EL (cell line): ENCODE measurements at regions not wholly inside any gene's neighbourhood (a gene's known extent, or its start where the extent isn't known, plus 50 kb on each side); places are given as distances from the start of the nearest gene placed in this dataset.

Experiments used
- DNase-seq: peaks from one replicate; pipeline ENCODE4 v3.0.0-alpha.2; 2016

GRCh38 chr12:91565846-91566245 lies 383.2 kb upstream of the DCN start:
- no peak for DNase-seq

- no peak for DNase-seq
Measured at GRCh38 chr12:91565246-91565645, 382.6 kb upstream of the DCN start.

- DNase-seq, result no peak
Measured at GRCh38 chr12:91563011-91563765, 380.6 kb upstream of the DCN start.

GRCh38 chr12:91562476-91562875 lies 379.9 kb upstream of the DCN start:
- DNase-seq, result peak; percentile 18

DNA sequence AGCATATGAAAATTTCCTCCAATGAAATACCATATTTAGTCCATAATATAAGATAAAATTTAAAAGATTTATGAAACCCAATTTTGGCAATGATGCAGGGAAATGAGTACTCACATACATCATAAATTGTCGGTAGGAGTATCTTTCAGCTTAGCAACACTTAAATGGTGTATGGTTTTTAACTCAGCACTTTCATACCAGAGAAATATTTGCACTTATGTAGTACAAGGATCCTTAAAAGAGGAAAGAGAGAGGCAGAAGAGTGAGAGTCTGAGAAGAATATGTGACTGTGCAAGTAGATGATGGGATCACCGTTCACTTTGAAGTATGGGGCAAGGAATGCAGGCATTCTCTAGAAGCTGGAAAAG lies 379.3 kb upstream of the DCN start:
- no peak for DNase-seq

GRCh38 chr12:91561301-91561957 lies 378.8 kb upstream of the DCN start:
- DNase-seq, result no peak

DNA sequence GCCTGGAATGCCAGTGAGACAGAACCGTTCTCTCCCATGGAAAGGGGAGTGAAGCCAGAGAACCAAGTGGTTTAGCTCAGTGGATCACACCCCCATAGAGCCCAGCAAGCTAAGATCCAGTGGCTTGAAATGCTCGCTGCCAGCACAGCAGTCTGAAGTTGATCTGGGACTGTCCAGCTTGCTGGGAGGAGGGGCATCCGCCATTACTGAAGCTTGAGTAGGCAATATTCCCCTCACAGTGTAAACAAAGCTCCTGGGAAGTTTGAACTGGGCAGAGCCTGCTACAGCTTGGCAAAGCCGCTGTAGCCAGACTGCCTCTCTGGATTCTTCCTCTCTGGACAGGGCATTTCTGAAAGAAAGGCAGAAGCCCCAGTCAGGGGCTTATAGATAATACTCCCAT lies 374.3 kb upstream of the DCN start:
- DNase-seq, result no peak

GRCh38 chr12:91555436-91556415 lies 373.1 kb upstream of the DCN start:
- no peak for DNase-seq

DNA sequence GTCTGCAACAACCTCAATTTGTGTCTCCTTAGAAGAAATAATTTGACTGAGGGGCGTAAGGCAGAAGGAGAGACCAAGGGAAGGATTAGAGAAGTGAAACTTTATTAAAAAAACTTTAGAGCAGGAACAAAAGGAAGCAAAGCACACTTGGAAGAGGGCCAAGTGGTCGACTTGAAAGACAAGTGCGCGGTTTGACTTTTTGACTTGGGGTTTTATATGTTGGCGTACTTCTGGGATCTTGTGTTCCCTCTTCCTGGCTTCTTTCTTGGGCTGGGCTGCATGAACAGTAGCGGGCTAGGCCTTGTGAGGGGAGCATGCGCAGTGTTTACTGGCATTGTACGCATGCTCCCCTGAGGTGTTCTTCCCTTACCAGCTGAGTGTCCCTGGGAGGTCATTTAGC lies 369.3 kb upstream of the DCN start:
- no peak for DNase-seq

DNA sequence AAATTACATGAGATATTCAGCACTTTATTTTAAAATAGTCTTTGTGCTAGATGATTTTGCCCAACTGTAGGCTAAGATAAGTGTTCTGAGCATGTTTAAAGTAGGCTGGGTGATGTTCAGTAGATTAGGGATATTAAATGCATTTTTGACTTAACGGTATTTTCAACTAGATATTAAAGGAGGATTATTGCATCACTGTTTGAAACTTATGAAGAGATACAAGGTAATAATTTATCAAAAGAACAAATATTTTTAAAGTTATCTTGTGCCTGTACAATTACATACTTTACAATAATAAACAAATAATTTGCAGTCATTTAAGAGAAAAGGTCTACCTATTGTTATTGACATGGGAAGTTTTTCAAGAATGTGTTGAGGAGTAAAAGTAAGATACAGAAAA lies 368.6 kb upstream of the DCN start:
- DNase-seq, result no peak

DNA sequence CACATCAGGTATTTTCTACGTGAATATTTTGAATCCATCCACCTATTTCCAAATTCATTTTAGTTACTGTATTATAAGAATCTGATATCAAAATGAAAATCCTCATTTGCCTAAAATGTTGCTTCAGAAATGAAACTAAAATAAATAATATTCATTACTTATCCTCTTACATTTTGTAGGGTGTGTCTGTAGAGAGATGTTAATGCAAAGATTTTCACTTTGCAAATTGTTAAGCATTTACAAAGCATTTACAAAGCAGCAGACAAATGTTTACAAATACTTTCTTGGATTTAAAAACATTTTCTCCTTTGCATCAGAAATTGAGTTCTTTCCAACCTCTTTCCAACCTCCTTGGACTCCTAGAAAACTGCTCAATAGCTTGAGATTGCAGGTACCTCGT lies 360.0 kb upstream of the DCN start:
- no peak for DNase-seq

DNA sequence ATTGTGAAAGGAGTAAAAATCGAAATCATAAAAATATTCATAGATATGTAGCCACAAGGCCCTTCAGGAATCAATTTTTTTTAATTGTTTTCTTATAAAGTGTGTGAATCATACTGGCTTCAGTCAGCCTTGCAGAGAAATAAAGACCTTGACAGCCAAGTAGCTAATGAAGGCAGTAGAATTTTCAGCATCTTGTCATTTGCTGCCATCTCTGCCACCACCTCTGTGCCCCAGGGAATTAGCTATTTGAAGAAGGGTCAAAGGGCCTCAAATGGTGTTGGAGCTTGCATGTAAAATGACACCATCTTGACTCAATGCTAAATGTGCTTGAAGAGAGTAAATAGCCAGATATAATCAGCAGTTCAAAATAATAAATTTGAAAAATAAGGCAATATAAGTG lies 359.4 kb upstream of the DCN start:
- no peak for DNase-seq

DNA sequence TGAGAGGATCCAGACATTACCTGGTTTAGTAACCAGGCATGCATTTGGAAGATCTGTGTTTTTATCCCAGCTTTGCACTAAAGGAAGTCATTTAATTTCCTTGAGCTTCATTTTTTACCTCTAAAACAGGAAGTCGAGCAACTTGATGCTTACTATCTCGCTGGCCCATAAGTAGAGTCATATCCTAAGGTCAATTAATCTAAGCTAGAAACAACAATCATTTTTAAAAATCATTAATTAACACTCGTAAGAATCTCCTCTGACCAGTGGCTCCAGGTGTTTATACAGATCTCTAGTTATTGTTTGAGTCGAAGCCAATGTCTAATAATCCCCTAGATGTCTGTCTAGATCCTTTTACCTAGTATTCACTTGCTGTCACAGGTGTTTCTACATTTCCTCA lies 355.8 kb upstream of the DCN start:
- DNase-seq, result no peak

GRCh38 chr12:91533366-91533765 lies 350.7 kb upstream of the DCN start:
- no peak for DNase-seq

DNA sequence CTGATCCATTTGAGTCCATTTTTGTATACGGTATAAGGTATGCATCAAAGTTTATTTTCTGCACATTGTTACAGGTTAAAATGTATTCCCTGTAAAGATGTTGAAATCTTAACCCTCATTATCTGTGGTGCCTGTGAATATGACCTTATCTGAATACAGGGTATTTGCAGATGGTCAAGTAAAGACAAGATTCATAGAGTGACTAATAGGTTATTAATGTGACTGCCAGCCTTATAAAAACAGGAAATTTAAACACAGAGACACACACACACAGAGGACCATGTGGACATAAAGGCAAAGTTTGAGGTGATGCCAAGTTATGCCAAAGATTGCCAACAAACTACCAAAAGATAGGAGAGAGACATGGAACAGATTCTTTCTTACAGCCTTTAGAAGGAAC lies 347.2 kb upstream of the DCN start:
- DNase-seq, result peak; percentile 49

GRCh38 chr12:91523831-91524230 lies 341.2 kb upstream of the DCN start:
- DNase-seq, result no peak

- DNase-seq, result no peak
Measured at GRCh38 chr12:91516695-91517047, 334.1 kb upstream of the DCN start.

DNA sequence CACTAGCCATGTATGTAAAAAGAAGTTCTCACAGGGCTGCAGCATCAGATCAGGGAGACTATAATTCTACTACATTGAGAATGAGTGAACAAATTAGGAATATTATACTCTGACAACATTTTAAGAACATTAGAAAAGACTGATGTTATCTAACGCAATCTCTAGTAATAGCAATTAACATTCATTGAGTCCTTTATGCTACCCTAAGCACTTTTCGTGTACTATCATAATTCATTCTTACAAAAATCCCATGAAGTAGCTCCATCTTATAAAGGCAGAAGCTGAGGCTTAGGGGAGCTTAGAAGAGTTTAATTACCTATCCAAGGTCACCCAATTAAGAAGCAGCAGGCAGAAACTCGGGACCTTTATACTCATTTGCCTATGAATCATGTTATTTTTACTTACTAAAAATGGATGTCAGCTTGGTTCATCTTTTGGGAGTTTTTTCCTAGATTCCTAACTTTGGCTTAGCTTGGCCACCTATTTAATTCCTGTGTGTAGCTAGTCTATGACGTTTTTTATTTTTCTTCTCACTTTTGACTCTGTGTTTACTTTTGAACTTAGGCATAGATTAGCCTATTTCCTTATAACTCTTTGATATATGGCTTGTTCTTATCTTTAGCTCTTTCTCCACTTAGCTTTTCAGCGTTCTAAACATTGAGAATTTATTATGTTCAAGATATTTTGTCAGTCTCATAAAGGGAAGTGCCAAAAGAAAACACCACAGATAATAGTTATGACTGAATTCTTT lies 333.5 kb upstream of the DCN start:
- DNase-seq, result no peak

DNA sequence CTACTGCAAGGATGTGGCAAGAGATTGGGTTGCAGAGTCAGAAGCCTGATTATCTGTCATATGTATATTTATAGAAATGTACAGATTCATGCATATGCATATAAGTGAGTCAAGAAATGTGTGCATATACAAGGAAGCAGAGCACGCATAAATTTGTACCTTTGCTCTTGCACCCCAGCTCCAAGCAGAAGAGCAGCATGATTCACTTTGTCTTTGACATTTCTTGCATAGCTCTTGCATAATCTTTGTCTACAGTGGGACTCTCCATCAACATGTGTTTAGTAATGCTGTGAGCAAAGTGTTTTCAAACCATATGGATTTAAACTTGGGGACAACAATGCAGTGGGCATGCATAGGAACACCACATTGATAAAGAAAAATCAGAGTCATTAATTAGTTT lies 330.7 kb upstream of the DCN start:
- no peak for DNase-seq

GRCh38 chr12:91511795-91512420 lies 329.3 kb upstream of the DCN start:
- DNase-seq, result no peak

DNA sequence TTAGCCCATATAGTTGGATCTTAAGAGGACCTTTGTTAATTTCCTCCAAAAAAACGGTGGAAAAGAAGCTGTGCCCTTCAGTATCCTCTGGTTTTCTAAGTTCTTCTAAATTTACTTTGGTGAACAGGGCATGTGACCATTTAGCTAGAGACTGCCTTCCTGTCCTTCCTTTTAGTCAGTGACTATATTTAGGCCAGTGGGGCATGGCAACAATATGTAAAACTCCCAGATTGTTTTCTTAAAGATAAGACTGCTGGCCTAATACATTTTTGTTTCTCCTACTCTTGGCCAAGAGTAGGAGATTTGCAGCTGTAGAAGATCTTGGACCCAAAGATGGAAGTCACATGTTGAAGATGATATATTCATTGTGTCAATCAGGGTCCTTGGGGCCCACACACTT lies 325.1 kb upstream of the DCN start:
- DNase-seq, result no peak

DNA sequence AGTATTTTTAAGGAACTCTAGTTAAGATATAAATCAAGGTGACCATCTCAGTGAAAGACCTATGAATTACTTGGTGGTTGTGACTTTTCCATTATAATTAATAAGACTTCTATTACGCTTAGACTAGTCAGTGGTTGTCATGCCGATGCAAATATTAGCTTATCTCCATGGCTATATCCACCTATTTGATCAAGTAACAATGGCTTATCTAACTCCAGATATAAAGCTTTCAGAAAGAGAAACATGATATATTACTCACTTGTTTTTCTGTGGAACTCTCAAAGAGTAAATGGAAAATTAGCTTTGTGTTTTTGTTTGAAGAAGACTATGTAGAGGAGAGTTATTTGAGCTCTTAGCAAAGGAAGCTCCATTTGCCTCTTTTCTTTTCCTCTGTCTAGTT lies 323.8 kb upstream of the DCN start:
- DNase-seq, result no peak

DNA sequence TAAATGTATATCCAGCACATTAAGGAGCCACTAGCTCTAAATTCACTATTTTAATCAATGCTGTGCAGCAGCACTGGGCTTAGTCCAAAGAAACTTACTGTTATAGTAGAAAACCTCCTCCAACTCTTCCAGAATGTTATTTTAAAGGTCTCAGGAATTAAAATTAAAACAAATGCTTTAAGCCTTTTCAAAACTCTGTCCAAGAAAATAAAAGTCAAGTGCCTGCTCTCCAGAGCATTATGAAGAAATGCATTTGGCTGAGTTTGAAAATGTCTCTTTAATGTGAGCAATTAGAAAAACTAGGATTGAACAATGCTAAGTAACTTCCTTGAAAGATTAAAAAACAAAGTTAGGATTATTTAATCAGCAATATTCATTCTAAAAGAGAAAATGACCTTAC lies 322.4 kb upstream of the DCN start:
- DNase-seq, result no peak
